ENCODE measurements at regions not wholly inside any gene's neighbourhood (a gene's known extent, or its start where the extent isn't known, plus 50 kb on each side); places are given as distances from the start of the nearest gene placed in this dataset.

DNA sequence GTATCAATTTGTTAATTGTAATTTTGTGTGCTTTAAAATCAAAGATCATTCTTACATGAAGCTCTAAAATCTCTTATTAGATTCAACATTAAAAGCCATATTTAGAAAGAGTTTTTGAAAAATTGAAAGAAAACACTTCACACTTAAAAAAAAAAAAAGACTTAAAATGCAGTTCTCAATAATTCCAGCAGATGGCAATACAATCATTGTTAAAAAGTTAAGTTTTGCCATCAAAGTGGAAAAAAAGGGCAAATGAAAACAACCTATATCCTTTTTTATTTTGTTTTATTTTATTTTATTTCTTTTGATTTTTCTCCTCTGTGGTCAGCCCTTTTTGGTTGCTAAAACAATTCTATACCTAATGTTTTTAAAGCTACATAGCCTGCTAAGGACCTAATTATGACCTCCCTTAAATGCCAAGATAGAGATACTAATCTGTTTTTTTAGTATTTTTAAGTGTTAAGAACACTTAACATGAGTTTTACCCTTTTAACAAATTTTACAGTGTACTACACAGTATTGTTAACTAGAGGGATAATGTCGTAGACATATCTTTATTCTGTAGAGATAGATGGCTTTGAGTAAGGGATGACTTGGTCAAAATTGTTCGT lies 154.2 kb upstream of the DAB2 start:
- intact Hi-C loops (cut with DNase I), result loop anchor here (5.0 kb wide), 2 partner anchors 1108 to 1158 kb away; no protein-coding TSS in a partner anchor
- DNase-seq, result no peak
- no peaks in the 10 kb centered on the region for H3K9me3 ChIP-seq
- no peaks in the 10 kb centered on the region for H3K4me1 ChIP-seq
- H3K4me3 ChIP-seq, result no peak overlapping the region
- H3K36me3 ChIP-seq, result no peaks in the 10 kb centered on the region
- TF ChIP-seq POLR2A (IDR thresholded peaks at IDR 0.05) (no peak), POLR2AphosphoS5 (IDR thresholded peaks at IDR 0.05) (no peak), EP300 (IDR thresholded peaks at IDR 0.05) (no peak)
- TF ChIP-seq, protein P1, sequence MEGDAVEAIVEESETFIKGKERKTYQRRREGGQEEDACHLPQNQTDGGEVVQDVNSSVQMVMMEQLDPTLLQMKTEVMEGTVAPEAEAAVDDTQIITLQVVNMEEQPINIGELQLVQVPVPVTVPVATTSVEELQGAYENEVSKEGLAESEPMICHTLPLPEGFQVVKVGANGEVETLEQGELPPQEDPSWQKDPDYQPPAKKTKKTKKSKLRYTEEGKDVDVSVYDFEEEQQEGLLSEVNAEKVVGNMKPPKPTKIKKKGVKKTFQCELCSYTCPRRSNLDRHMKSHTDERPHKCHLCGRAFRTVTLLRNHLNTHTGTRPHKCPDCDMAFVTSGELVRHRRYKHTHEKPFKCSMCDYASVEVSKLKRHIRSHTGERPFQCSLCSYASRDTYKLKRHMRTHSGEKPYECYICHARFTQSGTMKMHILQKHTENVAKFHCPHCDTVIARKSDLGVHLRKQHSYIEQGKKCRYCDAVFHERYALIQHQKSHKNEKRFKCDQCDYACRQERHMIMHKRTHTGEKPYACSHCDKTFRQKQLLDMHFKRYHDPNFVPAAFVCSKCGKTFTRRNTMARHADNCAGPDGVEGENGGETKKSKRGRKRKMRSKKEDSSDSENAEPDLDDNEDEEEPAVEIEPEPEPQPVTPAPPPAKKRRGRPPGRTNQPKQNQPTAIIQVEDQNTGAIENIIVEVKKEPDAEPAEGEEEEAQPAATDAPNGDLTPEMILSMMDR (IDR thresholded peaks at IDR 0.05), result peak in 3 of 4 experiments; percentile 28 to 71 (median 43)
- no peak overlapping the region for H3K27ac ChIP-seq
- no peaks in the 10 kb centered on the region for H3K27me3 ChIP-seq
- WGBS, 2 donors, result 78 to 88% methylated on average over 2 of the region's 2 CpGs

DNA sequence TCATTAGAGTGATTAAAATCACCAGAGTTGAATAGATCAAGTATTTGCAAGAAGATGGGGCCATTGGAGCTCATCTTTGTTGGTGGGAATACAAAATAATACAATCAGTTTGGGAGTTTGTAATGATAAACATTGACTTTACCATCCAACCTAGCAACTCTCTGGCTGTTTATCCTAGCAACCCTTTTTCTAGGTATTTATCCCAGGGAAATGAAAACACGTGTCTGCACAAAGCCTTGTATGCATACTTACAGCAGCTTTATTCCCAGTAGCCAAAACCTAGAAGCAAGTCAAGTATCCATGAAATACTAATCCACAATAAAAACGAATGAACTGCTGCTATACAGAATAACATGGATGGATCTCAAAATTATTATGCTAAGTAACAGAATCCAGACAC lies 152.7 kb upstream of the DAB2 start:
- no peak for DNase-seq
- H3K36me3 ChIP-seq, result no peaks in the 10 kb centered on the region
- intact Hi-C loops (cut with DNase I), result loop anchor here (5.0 kb wide), 2 partner anchors 1110 to 1160 kb away; no protein-coding TSS in a partner anchor
- WGBS, 2 donors, result 36 to 54% methylated on average over 2 of the region's 2 CpGs
- no peaks in the 10 kb centered on the region for H3K9me3 ChIP-seq
- no peak overlapping the region for H3K4me3 ChIP-seq
- H3K27ac ChIP-seq, result no peak overlapping the region
- TF ChIP-seq EP300 (IDR thresholded peaks at IDR 0.05) (no peak), POLR2AphosphoS5 (IDR thresholded peaks at IDR 0.05) (no peak), POLR2A (IDR thresholded peaks at IDR 0.05) (no peak)
- TF ChIP-seq, protein P1 (IDR thresholded peaks at IDR 0.05), result no peak
- no peaks in the 10 kb centered on the region for H3K27me3 ChIP-seq
- H3K4me1 ChIP-seq, result no peaks in the 10 kb centered on the region

DNA sequence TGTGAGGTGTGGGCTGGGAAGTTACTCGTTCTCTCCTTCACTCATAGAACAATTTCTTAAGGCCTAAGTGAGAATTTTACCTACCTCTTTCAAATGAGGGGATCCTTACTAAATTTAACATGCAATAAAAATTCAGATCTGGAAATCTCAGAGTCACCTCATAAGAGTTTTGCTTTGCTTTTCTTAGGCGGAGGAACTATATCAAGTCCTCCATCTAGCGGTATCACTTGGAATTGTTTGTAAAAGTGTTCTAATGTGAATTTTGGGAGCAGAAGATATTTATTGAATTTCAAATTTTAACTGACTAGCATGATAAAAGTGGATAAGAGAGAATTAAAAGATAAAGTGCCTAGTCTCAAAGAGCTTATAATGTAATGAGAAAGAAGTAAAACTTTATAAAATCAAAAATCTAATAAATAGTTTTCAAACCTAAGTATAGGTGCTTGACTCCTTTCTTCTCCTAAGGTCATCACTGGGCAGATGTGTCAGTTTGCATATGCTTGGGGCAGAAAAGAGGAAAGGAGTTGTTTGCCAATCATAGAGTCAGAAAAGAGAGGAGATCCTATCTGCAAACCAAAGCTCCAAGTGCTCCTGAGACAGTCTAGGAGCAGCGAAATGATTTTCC lies 145.7 kb upstream of the DAB2 start:
- H3K27ac ChIP-seq, result no peak overlapping the region
- H3K9me3 ChIP-seq, result no peaks in the 10 kb centered on the region
- H3K4me1 ChIP-seq, result peaks cover 0 to 5% (median 2%) of the 10 kb centered on the region in 4 donors
- intact Hi-C loops (cut with DNase I), result loop anchor here (2.0 kb wide), 1 partner anchor 352 kb away; the partner anchor contains the start of gene FYB1
- no peak for TF ChIP-seq EP300 (IDR thresholded peaks at IDR 0.05)
- no peak for TF ChIP-seq POLR2A (IDR thresholded peaks at IDR 0.05)
- TF ChIP-seq, protein P1 (IDR thresholded peaks at IDR 0.05), result peak; percentile 38 to 79 (median 62)
- no peak for TF ChIP-seq POLR2AphosphoS5 (IDR thresholded peaks at IDR 0.05)
- H3K4me3 ChIP-seq, result no peak overlapping the region
- no peak for DNase-seq
- H3K36me3 ChIP-seq, result no peaks in the 10 kb centered on the region
- 27 to 32% methylated on average over 4 of the region's 4 CpGs for WGBS, 2 donors
- H3K27me3 ChIP-seq, result no peaks in the 10 kb centered on the region

DNA sequence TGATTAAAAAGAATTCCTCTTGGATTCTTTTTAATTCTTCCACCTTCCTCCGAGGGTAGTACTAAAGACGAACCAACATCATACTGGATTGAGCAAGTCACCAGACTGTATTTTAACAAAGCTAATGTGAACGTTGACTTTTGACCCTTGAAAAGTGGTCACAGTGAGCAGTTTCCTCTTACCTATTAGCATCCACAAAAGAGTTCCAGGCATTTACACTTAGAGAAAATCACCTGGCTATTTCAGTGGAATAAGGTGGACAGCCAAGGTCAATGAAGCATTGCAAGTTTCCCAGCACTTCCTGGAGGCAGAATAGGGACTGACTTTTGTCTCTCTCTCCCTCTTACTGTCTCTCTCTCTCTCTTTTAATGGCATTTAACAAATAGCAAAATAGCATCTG lies 145.1 kb upstream of the DAB2 start:
- Histone ChIP-seq H3K27me3 (no peaks in the 10 kb centered on the region), H3K36me3 (no peaks in the 10 kb centered on the region), H3K9me3 (no peaks in the 10 kb centered on the region), H3K4me3 (no peak overlapping the region), H3K27ac (no peak overlapping the region), H3K4me1 (peaks cover 0 to 5% (median 2%) of the 10 kb centered on the region in 4 donors)
- no peak for TF ChIP-seq EP300 (IDR thresholded peaks at IDR 0.05)
- TF ChIP-seq POLR2AphosphoS5 (IDR thresholded peaks at IDR 0.05), result no peak
- no peak for TF ChIP-seq POLR2A (IDR thresholded peaks at IDR 0.05)
- TF ChIP-seq, protein P1 (IDR thresholded peaks at IDR 0.05), result no peak
- 23 to 59% methylated on average over 3 of the region's 3 CpGs for WGBS, 2 donors
- no peak for DNase-seq
- intact Hi-C loops (cut with DNase I), result loop anchor here (2.0 to 5.0 kb wide), 2 partner anchors 193 to 351 kb away; partner anchors contain the start of gene FYB1
